GM12873 (cell line): ENCODE measurements at regions not wholly inside any gene's neighbourhood (a gene's known extent, or its start where the extent isn't known, plus 50 kb on each side); places are given as distances from the start of the nearest gene placed in this dataset.

Experiments used
- TF ChIP-seq, protein P1 (sequence below): IDR thresholded peaks from 2 replicates; pipeline ENCODE4 v1.5.1; 2012; ENCODE audit warnings: low read depth, mild to moderate bottlenecking, moderate library complexity, low read length, control low read depth; ENCODE audit not compliant: insufficient read depth; ENCODE audit errors: missing control alignments

DNA sequence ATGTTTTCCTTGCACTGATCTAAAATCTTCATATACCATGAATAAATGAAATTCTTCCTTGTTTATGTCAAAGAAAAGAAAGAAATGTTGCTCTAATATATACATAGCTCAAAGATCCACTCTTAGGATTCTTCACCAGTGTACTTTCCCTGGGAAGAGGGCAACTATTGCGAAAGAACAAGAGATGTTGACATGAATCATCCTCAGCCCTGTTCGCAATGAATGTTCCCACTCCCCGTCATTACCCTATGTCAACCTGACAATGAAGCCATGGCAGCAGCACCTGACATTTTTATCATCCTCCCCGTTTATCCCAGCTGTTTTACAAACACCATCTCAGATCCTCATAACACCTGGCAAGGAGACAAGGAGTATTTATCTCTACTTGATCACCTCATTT is 409.1 kb upstream of the GRIA1 start:
- TF ChIP-seq, protein P1, sequence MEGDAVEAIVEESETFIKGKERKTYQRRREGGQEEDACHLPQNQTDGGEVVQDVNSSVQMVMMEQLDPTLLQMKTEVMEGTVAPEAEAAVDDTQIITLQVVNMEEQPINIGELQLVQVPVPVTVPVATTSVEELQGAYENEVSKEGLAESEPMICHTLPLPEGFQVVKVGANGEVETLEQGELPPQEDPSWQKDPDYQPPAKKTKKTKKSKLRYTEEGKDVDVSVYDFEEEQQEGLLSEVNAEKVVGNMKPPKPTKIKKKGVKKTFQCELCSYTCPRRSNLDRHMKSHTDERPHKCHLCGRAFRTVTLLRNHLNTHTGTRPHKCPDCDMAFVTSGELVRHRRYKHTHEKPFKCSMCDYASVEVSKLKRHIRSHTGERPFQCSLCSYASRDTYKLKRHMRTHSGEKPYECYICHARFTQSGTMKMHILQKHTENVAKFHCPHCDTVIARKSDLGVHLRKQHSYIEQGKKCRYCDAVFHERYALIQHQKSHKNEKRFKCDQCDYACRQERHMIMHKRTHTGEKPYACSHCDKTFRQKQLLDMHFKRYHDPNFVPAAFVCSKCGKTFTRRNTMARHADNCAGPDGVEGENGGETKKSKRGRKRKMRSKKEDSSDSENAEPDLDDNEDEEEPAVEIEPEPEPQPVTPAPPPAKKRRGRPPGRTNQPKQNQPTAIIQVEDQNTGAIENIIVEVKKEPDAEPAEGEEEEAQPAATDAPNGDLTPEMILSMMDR = no peak

DNA sequence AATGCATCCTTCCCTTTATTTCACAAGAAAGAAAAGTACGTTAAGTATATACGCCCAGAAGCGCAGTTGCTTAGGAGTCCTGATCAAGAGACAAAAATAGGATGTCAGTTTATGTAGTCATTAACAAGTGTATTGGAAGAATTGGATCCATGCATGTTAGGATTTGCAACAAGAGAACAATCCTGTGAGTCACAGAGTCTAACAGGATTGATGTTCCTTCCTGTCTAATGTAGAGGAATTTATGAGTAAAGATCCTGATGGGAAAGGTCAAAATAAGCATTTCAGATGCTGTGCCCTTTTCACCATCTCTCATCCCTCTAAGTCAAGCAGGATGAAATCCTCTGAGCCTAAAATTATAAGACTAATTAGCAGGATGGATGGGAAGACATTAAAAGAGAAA is 406.0 kb upstream of the GRIA1 start:
- TF ChIP-seq, protein P1 = no peak

DNA sequence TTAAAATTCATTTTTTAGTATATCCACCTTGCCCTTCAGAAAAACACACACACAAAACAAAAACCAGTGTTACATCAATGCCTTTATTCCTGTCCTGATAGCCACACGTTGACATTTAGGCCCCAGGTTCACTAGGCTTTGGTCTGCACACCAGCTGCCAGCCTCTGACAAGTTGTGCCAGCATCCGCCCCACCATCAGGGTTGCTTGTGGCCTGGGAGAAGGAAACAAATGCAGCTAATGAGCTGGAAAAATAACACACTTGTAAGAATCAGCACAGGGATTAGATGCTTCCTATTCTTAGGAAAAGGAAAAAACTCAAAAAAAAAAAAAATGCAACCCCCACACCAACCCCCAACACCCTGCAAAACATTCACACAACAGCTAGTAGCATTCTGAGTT is 404.0 kb upstream of the GRIA1 start:
- TF ChIP-seq, protein P1 = no peak

- TF ChIP-seq, protein P1 = no peak
Observed at GRCh38 chr5:153088538-153088937, 401.9 kb upstream of the GRIA1 start.

GRCh38 chr5:153094333-153094732 is 396.1 kb upstream of the GRIA1 start:
- TF ChIP-seq, protein P1 = no peak

DNA sequence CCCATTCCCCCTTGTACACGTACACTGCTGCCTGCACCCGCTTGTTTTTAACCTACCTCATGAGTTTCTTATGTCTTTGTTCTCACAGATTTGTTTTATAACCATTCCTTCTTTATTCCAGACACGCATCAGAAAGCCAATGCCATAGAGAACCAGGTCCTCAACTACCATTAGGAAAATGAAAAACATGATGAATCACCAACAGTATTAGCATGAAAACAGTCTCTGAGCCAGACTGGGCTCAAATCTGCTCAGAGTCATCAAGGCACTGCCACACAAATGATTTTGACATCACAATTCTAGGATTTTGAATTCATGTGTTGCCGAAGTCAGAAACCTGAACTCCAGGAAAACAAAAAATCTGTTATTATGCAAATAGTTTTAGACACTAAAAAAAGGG is 394.1 kb upstream of the GRIA1 start:
- TF ChIP-seq, protein P1 = no peak

DNA sequence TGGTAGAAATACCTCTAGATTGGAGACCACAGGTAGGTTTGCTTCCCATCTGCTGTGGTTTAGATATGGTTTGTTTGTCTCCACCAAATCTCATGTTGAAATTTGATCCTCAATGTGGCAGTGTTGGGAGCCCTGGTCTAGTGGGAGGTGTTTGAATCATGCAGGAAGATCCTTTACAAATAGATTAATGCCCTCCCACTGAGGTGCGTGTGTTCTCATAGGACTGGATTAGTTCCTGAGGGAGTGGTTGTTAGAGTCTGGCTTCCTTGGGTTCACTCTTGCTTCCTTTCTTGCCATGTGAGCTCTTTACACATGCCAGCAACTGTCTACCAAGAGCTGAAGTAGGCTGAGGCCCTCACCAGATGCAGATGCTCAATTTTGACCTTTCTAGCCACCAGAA is 391.1 kb upstream of the GRIA1 start:
- TF ChIP-seq, protein P1 = no peak
